Uterus (tissue), 3 donors: ENCODE measurements at regions not wholly inside any gene's neighbourhood (a gene's known extent, or its start where the extent isn't known, plus 50 kb on each side); places are given as distances from the start of the nearest gene placed in this dataset.

Source experiments
- DNase-seq, 2 donors: peaks; one replicate each; pipeline ENCODE4 v3.0.0-alpha.2; 2019 to 2020
- H3K27ac ChIP-seq, 2 donors: fragments of 200-600 bp; sonication (generic); 1 replicate in 1 of 2; 2 replicates in 1 of 2; pipeline ENCODE4 v1.5.1; 2016 to 2018
- H3K27me3 ChIP-seq, 2 donors: fragments of 200-600 bp; sonication (generic); one replicate each; pipeline ENCODE4 v1.5.1; 2018 to 2019; ENCODE audit warnings: control low read depth in 1 of 2
- H3K36me3 ChIP-seq, 2 donors: fragments of 200-600 bp; sonication (generic); one replicate each; pipeline ENCODE4 v1.5.1; 2019; ENCODE audit warnings: control low read depth in 1 of 2
- H3K4me1 ChIP-seq, 2 donors: fragments of 200-600 bp; sonication (generic); one replicate each; pipeline ENCODE4 v1.5.1; 2018 to 2019; ENCODE audit warnings: control low read depth in 1 of 2
- H3K4me3 ChIP-seq, 2 donors: fragments of 200-600 bp; sonication (generic); 1 replicate in 1 of 2; 2 replicates in 1 of 2; pipeline ENCODE4 v1.5.1; 2018 to 2019; ENCODE audit warnings: mild to moderate bottlenecking in 1 of 2
- H3K9me3 ChIP-seq, 2 donors: fragments of 200-600 bp; sonication (generic); one replicate each; pipeline ENCODE4 v1.5.1; 2019; ENCODE audit warnings: control low read depth in 1 of 2
- CTCF ChIP-seq, 4 experiments: fragments of 200-600 bp in 2 of 4; fragments of 450-650 bp in 2 of 4; sonication (generic) in 2 of 4; IDR thresholded peaks; one replicate each; pipeline ENCODE4 v1.5.1; 2016 to 2019; ENCODE audit warnings: antibody characterized with exemption in 4 of 4, mild to moderate bottlenecking in 2 of 4, moderate library complexity in 1 of 4
- POLR2A ChIP-seq, 2 donors: fragments of 450-650 bp; IDR thresholded peaks; one replicate each; pipeline ENCODE4 v1.6.1; 2016; ENCODE audit warnings: antibody characterized with exemption in 2 of 2, mild to moderate bottlenecking in 1 of 2, moderate library complexity in 1 of 2
- intact Hi-C: fragments of 100-400 bp; cut with DNase I; formaldehyde crosslinking; loops from one replicate; pipeline ENCODE4 v1.15.1; 2023; ENCODE audit warnings: low total_unique reads
- donor health status: DM: yes; HTN: yes; CAD: no.

GRCh38 chr5:116355819-116356601 is 218.6 kb downstream of the SEMA6A start:
- TF ChIP-seq POLR2A (IDR thresholded peaks at IDR 0.05): no peak
- no peak for TF ChIP-seq CTCF (IDR thresholded peaks at IDR 0.05)
- H3K4me3 ChIP-seq: no peak overlapping the region
- intact Hi-C loops: no loop called here
- DNase-seq: no peak
- H3K9me3 ChIP-seq: no peaks in the 10 kb centered on the region
- H3K4me1 ChIP-seq: no peaks in the 10 kb centered on the region
- H3K36me3 ChIP-seq: no peaks in the 10 kb centered on the region
- no peak overlapping the region for H3K27ac ChIP-seq
- no peaks in the 10 kb centered on the region for H3K27me3 ChIP-seq

GRCh38 chr5:116354699-116355098 is 219.9 kb downstream of the SEMA6A start:
- no peak overlapping the region for H3K4me3 ChIP-seq
- TF ChIP-seq POLR2A (IDR thresholded peaks at IDR 0.05) (no peak), CTCF (IDR thresholded peaks at IDR 0.05) (no peak)
- DNase-seq: no peak
- H3K27me3 ChIP-seq: no peaks in the 10 kb centered on the region
- H3K9me3 ChIP-seq: no peaks in the 10 kb centered on the region
- H3K36me3 ChIP-seq: no peaks in the 10 kb centered on the region
- H3K27ac ChIP-seq: no peak overlapping the region
- H3K4me1 ChIP-seq: no peaks in the 10 kb centered on the region
- intact Hi-C loops: no loop called here

GRCh38 chr5:116347657-116348056 is 227.0 kb downstream of the SEMA6A start:
- no peaks in the 10 kb centered on the region for H3K9me3 ChIP-seq
- no peaks in the 10 kb centered on the region for H3K27me3 ChIP-seq
- DNase-seq: no peak
- H3K4me1 ChIP-seq: no peaks in the 10 kb centered on the region
- no peak for TF ChIP-seq POLR2A (IDR thresholded peaks at IDR 0.05)
- TF ChIP-seq CTCF (IDR thresholded peaks at IDR 0.05): no peak
- no peak overlapping the region for H3K27ac ChIP-seq
- no peak overlapping the region for H3K4me3 ChIP-seq
- intact Hi-C loops: no loop called here
- H3K36me3 ChIP-seq: no peaks in the 10 kb centered on the region

GRCh38 chr5:116343961-116344360 is 230.7 kb downstream of the SEMA6A start:
- Histone ChIP-seq H3K4me1 (no peaks in the 10 kb centered on the region), H3K36me3 (no peaks in the 10 kb centered on the region), H3K27ac (no peak overlapping the region), H3K4me3 (no peak overlapping the region), H3K27me3 (no peaks in the 10 kb centered on the region), H3K9me3 (no peaks in the 10 kb centered on the region)
- DNase-seq: no peak
- TF ChIP-seq POLR2A (IDR thresholded peaks at IDR 0.05) (no peak), CTCF (IDR thresholded peaks at IDR 0.05) (no peak)
- intact Hi-C loops: no loop called here
